ENCODE measurements at regions not wholly inside any gene's neighbourhood (a gene's known extent, or its start where the extent isn't known, plus 50 kb on each side); places are given as distances from the start of the nearest gene placed in this dataset.
"Not testable (repeated sequence)": the region's sequence is repeated elsewhere in the genome, so short reads cannot be mapped to it uniquely, and the experiment has no call there.

DNA sequence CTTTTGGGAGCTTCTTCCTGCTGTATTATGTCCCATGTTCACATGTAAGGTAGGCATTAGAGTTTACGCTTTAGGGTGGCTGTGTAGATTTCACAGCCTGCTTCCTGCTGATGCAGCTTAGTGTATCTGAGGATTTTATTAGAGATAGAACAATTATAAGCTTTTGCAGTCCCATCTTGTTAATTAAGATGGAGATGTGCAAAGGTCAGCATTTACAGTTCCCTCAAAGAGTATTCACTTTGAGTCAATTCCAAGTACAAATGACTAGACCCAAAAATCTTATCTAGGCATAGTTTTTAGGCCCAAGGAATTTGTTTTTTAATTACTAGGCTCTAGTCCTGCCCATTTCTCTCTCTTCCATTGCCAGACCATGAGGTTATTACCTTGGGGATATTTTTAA is 239.9 kb upstream of the PHF14 start:
- DNase-seq (ENCODE audit: low spot score): no peak

DNA sequence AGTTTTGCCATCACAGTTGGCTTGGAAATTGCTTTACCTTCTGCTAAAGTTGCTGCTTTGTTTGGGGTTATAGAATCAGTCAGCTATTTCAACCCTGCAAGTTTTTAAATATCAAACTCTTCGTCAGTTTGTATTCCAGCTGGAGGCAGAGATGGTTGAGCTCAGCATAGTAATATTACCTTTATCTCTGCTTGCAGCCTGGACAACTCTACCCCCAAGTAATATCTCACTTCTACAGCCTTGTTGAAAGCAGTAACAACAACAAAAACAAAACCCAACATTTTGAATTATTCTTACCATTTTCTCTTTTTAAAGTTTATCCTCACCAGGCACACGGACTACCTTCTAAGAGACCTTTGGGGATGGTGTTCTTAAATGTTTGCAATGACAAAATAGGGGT is 239.1 kb upstream of the PHF14 start:
- no peak for DNase-seq (ENCODE audit: low spot score)

DNA sequence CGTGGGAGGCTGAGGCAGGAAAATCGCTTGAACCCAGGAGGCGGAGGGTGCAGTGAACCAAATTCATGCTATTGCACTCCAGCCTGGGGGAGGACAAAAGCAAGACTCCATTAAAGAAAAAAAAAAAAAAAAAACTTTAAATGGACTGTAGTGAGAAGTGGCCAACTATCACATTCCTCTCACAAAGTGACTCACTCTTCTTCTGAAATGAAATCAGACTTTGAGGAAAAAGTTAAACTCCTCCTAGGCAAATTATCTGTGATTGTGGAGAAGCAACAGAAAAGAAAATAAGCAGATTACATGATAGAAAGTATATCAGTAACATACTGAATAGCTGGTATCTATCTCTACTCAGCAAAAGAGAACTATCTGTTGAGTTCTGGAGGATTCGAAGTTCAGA is 234.3 kb upstream of the PHF14 start:
- no peak for DNase-seq (ENCODE audit: low spot score)

DNA sequence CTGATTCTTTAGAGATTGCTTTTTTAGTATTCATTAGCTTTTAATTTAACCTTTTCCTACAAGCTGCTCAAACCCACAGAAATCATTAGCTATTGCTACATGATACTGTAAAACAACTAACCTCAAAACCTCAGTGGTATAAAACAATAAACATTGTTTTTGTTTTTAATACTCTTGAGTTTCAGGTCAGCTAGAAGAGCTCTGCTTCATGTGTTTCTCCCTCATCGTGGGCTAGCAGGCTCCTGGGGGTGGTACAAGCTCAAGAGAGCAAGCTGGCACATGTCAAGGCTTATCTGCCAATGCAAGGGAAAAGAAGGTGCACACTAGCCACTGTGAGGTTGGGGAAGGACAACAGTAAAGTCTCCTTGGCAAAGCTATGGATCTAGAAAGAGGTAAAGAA is 232.9 kb upstream of the PHF14 start:
- DNase-seq (ENCODE audit: low spot score): no peak

- no peak for DNase-seq (ENCODE audit: low spot score)
These were observed 216.7 kb upstream of the PHF14 start for GRCh38 chr7:10756981-10757380.

- no peak for DNase-seq (ENCODE audit: low spot score)
These were observed 214.6 kb upstream of the PHF14 start for GRCh38 chr7:10759120-10759519.

- DNase-seq (ENCODE audit: low spot score): no peak
These were observed 205.9 kb upstream of the PHF14 start for GRCh38 chr7:10767771-10768170.

DNA sequence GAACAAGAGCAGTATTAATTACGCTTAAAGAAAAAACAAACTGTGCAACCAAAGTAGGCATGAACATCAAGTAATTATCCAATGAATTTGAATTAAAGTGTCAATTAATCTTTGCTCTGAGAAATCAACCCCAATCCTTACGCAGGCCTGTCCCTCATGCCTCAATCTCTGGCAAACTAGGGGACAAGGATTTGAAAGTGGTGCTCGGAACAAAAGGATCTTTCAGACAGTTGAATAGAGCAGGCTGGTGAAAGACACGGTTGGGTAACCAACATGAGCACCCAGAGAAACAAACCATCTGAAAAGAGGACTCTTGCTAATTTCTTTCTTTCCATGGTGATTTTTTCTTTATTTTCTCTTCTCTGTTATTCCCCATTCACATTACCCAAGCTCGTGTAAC is 203.5 kb upstream of the PHF14 start:
- no peak for DNase-seq (ENCODE audit: low spot score)

- DNase-seq (ENCODE audit: low spot score): no peak
These were observed 200.2 kb upstream of the PHF14 start for GRCh38 chr7:10773430-10773829.

DNA sequence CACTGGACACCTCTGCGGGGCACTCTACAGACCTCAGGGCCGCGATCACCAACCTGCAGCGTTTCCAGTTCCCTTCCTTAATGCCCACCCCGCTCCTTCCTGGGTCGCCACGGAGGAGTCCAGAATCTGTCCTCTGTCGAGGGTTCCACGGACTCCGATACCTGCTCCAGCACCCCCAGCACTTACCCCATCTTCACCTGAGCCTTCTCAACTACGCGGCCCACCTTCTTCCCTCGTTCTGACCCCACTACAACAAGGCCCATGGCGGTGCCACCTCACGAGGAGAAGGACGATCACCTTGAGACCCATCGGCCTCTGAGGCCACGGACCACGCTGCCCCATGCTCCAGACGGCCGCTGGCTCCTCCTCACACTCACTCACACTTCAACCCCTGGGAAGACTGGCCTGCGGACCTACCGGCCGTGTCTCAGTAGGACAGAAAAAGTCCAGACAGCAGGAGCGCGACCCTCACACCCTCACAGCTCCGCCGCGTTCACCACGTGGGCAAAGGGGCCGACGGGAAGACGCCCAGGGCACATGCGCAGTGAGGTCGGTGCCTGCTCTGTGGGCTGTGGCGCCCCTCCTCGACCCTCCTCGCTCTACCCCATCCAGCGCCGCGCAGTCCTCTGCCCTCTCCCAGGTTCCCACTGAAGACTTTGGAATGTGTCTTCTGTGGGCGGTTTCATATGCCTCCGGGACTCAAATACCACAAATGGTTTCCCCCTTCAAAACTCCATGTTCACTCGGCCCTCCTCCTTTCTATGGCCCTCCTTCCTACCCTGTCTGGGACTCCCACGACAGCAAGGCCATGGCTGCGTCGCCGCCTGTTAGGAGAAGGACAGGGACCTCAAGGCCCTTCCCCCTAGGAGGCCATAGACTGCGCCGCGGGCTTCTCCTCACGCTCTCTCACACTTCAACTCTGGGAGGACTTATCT is 193.9 kb upstream of the PHF14 start:
- no peak for DNase-seq (ENCODE audit: low spot score)

DNA sequence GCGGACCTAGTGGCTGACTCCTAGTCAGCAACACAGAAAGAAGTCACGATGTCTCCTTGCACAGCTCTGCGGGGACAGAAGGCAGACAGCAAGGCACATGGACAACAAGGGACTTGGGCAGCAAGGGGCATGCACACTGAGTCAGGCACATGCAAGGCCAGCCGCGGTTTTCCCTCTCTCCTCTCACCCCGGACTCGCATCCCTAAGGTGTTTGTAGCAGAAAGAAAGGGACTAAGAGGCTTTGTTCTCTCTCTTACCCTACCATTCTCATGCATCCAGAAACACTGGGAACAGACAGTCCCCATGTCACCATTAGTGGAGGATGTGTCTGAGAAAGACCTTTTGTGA is 193.3 kb upstream of the PHF14 start:
- no peak for DNase-seq (ENCODE audit: low spot score)

- DNase-seq (ENCODE audit: low spot score): not testable (repeated sequence)
These were observed 186.7 kb upstream of the PHF14 start for GRCh38 chr7:10786976-10787375.

DNA sequence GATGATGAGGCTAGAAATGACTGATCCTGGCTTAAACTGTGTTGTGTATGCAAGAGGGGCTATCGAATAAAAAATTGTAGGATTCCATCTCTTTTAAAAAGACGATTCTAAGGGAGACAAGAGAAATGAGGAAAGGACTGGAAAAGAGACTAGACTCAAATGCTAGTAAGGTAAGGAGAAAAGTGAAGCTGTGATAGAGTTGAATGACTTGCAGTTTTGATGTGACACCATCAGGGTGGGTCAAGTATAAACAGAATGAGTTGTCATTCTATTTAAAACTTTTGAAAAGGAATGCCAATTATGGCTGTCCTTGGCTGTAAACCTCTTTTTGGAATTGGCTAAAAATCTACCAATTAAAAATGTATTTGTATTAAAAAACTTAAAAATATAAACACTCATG is 184.5 kb upstream of the PHF14 start:
- no peak for DNase-seq (ENCODE audit: low spot score)

DNA sequence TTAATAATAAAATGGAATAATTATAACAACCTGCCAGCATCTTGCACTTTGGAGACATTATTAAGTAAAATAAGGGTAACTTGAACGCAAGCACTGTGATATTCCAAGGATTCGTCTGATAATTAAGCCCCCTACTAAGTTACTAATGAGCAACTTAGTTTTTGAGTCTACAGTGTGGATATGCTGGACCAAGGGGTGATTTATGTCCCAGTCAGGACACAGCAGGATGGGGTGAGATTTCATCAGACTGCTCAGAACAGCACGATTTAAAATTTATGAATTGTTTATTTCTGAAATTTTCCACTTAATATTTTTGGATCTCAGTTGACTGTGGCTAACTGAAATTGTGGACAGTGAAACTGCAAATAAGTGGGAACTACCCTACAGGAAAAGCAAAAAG is 182.8 kb upstream of the PHF14 start:
- no peak for DNase-seq (ENCODE audit: low spot score)

- DNase-seq (ENCODE audit: low spot score): no peak
These were observed 179.5 kb upstream of the PHF14 start for GRCh38 chr7:10793995-10794775.

GRCh38 chr7:10797157-10797556 is 176.5 kb upstream of the PHF14 start:
- no peak for DNase-seq (ENCODE audit: low spot score)

DNA sequence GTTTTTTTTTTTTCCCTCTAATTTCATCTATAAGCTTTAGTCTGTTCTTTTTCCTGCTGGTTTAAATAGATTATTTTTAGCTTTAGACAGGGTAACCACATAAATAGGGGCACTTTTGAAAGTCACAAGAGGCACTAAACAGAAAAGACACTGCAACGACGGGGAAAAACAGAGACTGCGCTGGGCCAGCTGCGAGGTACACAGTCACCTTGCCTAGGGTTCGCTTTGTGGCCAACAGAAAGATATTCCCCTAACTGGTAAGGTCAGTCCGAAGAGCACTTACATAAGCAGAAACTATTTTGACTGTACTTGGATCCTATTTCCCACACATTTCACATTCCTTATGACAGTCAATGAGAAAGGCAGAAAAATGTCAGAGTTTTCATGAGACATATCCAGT is 175.6 kb upstream of the PHF14 start:
- DNase-seq (ENCODE audit: low spot score): no peak

DNA sequence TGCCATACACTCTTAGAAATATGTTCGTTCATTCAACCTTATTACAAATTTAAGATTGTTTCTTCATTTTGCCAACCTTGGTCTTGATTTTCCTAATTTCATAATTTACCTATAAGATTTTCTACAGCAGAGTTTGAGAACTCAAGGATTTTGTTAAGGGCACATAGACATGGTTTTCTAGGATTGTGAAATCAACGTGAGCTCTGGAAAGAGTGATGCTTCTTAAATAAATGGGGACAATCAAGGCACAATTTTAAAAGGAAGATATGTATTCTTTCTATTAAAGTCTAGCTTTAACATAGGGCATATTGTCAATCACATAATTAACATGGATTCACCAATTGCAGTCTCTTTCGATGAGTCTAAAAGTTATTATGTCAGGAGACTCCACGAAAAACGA is 174.2 kb upstream of the PHF14 start:
- no peak for DNase-seq (ENCODE audit: low spot score)

DNA sequence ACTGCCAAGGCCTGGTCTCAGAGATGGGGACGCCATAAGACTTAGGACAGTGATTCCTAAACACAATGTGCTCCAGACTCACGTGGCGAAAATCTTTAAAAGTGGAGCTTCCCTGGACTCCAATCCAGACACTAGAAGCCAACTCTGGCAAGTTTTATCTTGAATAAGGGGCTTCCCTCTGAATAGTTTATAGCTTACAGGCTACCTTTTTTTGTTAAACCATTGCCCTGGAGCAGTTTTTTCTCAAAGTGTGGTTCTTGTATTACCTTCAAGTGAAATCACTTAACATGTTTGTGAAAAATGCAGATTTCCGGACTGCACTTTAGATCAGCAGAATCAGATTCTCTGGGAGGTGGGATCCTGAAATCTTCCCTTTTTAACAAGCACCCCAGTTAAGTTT is 171.7 kb upstream of the PHF14 start:
- DNase-seq (ENCODE audit: low spot score): no peak

DNA sequence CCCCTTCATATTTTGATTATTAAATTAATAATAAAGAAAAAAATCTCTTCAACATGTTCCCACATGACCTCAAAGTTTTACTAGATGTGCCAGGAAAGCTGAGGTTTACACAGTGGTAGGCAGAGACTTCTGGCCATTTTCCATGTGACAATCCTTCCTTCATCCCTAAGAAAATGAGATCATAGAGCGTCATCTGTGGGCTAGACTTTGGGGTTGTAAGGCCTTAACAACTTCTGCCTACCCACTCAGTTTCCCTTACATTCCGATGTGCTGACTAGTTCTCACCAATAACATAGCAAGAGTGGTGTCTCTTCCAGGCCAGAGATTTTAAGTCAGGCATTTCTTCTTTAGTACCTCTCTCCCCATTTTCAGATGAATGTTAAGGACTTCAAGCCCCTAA is 171.1 kb upstream of the PHF14 start:
- DNase-seq (ENCODE audit: low spot score): no peak

DNA sequence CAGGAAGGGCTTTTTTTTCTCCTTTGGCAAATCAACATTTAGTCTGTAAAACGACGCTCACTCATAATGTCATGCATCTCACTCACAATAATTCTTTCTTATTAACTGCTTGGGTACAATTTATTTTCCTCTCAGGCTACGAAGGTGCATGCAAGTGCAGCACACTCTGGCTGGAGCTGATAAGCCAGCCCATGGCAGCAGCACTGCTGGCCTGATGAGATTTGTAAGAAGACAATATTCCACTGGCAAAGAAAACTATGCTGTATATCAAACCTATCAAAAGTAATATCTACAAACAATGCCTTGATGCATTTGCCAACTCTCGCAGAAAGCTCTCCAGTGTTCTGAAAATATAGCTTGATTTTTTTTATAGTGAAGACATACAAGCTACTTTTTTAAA is 170.0 kb upstream of the PHF14 start:
- DNase-seq (ENCODE audit: low spot score): no peak

DNA sequence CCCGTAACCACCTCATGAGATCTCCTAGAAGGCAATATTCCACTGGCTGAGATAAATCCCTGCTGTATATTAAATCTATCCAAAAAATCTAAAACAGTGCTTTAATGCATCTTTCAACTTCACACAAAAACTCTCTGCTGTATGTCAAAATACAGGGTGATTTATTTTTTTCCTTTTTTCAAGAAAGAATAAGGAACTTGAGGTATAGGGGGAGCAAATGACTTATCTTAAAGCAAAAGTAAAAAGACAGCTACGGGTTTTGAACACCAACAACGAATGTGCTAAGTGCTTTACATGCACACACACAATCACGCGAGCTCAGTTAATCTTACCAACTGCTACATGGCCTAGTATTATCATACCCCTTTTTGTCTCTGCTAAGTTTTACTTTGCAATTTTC is 168.9 kb upstream of the PHF14 start:
- no peak for DNase-seq (ENCODE audit: low spot score)

DNA sequence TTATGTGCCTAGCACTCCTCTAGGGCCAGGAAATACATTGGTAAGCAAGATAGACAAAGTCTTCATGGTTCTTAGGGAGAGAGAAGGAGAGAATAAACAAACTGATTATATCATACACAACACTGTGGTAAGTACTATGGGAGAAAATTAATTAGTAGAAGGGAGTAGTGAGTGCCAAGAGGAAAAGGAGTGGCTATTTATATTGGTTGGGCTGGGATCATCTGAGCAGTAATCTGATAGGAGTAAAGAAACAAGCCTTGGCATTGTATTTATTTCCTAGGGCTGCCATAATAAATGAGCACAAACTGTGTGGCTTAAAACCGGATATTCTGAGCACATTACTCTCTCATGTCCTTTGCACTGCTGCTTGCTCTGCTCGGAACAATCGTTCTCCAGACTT is 158.1 kb upstream of the PHF14 start:
- no peak for DNase-seq (ENCODE audit: low spot score)
